HG03196 (cell line): ENCODE measurements at regions not wholly inside any gene's neighbourhood (a gene's known extent, or its start where the extent isn't known, plus 50 kb on each side); places are given as distances from the start of the nearest gene placed in this dataset.
"Not testable (repeated sequence)": the region's sequence is repeated elsewhere in the genome, so short reads cannot be mapped to it uniquely, and the experiment has no call there.

Experiments
- ATAC-seq: cut with Tn5 transposase; IDR thresholded peaks from one replicate; pipeline ENCODE4 v1.9.1; 2021; ENCODE audit not compliant: unreplicated experiment

DNA sequence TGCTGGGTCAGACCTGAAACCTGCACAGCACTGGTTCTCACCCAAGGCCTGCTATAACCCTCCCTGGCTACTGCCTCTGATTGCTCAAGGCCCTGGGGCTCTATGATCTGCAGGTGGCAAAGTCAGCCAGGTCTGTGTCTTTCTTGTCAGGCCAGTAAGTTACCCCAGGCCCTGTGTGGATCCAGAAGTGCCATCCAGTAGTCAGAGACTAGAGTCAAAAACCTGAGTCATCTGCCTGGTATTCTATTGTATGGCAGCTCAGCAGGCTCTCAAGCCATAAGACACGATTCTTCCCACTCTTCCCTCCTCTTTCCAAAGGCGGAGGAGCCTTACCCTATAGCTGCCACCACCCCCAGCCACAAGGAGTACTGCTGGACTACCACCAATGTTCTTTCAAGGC, 593.0 kb downstream of the FRK start:
- no peak for ATAC-seq

DNA sequence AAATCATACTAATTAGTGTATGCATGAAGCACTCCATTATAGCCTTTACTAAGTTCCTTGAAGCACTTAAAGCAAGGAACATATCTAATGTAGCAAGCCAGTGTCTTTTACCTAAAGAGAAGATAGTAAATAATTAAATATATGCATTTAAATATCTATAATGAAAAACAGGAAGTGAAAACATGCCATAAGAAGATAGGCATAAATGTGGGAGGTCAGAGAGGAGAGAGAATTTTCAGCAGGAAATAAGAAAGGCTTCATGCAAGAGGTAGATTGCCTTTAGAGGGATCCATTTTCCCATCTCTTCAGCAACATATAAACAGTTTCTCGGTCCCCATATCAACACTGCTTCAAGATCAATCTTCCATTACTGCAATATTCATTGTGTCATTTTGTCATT, 599.8 kb downstream of the FRK start:
- no peak for ATAC-seq

DNA sequence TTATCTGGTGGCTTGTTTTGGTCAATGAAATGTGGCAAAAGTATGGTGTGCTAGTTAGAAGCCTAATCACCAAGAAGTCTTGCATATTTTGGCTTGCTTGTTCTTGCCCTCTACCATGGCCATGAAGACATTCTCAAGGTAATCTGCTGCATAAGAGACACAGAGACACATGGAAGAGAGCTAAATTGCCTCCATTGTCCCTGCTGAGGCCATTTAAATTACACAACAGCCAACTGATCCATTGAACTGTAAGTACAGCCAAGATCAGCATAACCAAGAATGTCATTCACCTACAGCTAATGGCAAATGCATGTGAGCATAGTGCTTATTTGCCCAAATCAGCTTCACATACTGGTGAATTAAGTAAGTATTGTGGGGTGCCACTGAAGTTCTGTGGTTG, 603.8 kb downstream of the FRK start:
- ATAC-seq: no peak

DNA sequence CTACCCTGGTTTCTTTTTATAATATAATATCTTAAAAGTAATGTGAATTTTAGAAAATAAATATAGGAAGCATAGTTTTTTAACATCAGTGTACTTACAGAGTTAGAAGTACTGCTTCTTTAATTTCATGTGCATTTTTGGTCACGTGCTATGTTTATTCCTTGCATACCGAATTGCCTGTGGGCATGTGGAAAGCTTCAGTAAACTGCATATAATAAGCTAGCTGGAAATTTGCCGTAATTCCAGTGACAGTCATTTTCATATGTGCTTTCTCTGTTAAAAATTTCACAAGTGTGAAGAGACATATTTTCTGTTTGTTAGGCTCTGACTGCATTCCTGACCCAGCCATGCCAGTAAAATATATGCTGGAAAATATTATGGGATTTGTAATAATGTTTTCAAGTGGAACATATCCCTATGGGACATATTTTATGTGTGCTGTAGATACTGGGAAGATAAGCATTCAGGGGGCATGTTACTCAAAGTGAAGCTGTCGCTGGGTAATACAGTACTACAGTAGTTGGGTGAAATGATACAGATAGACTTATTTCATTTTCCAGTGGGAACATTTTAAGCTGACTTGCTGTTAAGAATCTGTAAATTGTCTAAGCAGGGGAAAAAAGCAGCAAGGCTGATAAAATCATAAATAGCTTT, 616.7 kb downstream of the FRK start:
- no peak for ATAC-seq

DNA sequence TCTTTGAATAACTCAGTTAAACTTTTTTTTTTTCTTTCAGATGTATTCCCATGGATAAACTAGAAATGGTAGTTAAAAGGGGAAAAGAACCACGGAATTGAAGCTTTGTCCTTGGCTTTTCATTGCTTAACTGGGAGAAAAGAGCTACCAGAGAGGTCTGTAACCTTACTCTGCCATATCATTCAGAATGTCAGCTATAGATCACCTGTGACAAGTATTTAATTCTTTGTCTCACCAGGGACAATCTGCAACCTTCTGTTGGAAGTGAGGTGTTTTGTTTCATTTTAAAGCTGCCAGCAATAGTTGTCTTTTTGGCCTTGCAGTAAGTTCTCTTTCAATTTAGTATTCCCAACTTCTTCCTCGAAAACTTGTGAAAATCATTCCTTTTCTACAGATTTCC, 618.4 kb downstream of the FRK start:
- ATAC-seq: no peak

DNA sequence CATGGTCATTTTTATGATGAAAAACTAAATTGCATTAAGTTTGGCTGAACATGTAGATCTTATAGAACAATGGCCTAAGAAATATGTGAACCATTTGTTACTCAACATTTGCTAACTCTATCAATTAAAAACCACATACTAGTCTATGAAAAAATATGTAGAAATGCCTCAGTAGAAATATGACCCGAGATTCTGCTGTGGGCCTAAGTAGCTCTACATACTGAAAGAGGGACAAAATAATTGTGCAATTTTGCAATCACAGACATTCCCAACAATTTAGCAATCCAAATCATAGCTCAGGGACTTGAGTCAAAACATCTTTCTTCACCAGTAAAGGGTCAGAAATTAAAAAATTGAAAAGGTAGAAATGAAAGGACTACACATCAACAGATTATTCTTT, 619.0 kb downstream of the FRK start:
- ATAC-seq: no peak

DNA sequence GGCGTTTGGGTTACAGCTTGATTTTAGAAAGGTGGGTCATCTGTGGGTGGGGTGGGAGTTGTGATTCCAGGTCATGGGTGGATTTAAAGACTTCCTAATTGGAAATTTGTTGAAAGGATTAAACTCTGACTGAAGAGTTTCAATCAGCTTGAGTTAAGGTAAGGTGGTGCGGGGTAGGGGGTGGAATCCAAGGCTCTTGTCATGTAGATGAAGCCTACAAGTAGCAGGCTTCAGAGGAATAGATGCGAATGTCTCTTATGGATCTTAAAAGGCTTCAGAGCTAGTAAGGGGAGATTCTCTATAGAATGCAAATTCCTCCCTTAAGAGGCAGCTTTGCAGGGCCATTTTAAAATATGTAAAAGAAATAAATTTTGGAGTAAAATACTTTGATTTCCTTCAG, 645.3 kb downstream of the FRK start:
- ATAC-seq: no peak

DNA sequence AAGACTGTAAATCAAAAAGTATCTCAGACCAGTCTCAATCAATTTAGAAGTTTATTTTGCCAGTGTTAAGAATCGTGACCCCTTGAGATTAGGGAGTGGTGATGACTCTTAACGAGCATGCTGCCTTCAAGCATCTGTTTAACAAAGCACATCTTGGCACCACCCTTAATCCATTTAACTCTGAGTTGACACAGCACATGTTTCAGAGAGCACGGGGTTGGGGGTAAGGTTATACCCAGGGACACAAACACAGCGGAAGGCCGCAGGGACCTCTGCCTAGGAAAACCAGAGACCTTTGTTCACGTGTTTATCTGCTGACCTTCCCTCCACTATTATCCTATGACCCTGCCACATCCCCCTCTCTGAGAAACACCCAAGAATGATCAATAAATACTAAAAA, 645.8 kb downstream of the FRK start:
- ATAC-seq: not testable (repeated sequence)

DNA sequence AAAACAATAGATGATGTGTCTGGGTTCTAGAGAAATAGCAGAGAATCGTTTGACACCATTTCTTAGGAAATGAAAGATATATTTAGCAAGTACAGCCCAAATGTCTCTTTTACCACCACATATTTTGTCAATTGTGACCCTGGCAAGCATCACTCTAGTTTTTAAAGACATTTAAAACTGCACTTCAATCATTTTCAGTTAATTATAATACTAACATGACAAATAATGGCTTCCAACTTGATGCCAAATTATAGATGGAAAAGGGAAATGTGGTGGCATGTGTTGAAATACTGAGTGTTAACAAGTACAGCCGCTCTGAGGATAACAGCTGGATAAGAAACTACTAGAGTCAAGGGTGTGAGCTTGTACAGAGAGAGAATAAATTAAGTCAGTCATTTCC, 648.9 kb downstream of the FRK start:
- no peak for ATAC-seq

DNA sequence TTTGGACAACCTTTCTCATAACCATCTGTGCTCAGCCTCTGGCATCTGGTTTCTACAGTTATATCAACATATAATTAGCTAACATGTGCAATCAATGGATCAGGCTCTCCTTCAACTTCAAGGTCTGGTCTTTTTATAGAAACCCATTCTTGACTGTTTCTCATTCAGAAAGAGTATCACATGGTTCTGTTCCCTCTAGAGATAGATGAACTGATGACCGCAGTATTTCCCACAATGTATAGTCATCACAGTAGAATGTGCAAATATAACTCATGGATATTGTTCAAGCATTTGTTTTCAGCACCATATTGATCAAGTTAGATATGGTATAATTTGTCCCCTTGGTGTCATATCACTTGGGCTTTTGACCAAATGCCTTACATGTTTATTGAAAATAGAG, 656.2 kb downstream of the FRK start:
- no peak for ATAC-seq

DNA sequence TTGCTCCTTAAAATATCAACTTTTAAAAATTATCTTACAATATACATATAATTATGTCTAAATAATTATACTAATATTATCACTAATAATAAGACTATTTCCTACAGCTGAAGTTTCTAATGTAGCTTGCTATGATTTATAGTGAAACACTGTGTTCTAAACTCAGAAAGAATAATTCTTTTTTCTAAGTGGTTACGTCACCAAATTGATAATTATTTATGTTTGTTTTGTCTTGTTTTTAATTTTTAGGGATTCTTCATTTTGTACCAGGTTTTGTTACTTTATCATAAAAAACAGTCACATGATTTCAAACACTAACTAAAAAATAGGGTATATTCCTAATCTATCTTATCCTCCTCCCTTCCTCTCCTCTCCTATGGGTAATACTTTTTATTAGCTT, 662.1 kb downstream of the FRK start:
- no peak for ATAC-seq

DNA sequence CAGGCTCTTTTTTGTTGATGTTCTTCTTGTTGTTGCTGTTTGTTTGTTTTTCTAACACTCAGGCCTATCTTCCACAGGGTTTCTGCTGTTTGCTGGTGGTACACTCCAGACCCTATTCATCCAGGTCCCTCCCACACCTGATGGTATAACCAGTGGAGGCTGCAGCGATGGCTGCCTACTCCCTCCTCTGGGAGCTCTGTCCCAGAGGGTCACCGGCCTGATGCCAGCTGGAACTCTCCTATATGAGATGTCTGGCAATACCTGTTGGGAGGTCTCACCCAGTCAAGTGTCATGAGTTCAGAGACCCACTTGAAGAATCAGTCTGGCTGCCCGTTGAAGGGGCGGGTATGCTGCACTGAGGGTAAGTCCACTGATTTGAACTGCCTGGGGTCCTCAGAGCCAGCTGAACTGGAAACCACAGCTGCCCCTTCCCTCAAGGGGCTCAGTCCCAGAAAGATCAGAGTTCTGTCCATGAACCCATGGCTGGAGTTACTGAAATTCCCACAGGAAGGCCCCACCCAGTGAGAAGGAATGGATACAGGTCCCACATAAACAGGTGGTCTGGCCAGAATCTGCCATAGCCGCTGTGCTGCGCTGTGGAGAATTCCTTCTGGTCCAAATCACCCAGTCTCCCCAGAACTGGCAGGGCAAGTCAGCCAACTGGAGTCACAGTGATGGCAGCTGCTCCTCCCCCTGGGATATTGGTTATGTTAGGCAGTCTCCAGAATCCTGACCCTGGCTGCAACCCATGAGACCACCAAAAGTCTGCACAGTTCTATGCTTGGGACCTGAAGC, 664.4 kb downstream of the FRK start:
- no peak for ATAC-seq

DNA sequence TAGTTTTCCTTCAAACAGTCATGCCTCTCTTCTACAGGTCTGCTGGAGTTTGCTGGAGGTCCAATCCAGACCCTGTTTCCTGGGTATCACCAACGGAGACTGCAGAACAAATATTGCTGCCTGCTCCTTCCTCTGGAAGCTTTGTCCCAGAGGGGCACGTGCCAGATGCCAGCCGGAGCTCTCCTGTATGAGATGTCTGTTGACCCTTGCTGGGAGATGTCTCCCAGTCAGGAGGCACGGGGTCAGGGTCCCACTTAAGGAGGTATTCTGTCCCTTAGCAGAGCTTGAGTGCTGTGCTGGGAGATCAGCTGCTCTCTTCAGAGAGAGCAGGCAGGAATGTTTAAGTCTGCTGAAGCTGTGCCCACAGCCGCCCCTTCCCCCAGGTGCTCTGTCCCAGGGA, 666.9 kb downstream of the FRK start:
- ATAC-seq: no peak

DNA sequence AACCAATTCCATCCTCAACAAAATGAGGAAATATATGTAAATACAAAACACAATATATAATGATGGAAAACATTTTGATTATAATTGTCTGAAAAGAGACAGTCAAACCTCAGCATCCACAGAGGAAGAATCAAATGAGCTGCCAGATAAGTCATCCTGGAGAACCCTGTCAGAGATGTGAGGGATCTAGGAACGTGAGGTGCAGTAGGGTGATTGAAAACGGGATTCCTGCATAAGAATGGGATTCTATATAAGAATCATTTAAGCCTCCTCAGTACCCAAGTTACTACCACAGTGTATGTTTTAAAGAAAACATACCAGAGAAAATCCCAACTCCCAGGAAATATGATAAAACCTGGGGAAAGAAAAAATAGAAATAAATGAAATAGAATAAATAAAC, 690.5 kb downstream of the FRK start:
- no peak for ATAC-seq

DNA sequence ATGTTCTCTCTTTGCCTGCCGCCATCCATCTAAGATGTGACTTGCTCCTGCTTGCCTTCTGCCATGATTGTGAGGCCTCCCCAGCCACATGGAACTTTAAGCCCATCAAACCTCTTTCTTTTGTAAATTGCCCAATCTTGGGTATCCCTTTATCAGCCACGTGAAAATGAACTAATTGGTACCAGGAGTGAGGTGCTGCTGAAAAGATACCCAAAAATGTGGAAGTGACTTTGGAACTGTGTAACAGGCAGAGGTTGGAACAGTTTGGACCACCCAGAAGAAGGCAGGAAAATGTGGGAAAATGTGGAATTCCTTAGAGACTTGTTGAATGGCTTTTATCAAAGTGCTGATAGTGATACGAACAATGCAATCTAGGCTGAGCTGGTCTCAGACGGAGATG, 694.9 kb downstream of the FRK start:
- ATAC-seq: no peak

DNA sequence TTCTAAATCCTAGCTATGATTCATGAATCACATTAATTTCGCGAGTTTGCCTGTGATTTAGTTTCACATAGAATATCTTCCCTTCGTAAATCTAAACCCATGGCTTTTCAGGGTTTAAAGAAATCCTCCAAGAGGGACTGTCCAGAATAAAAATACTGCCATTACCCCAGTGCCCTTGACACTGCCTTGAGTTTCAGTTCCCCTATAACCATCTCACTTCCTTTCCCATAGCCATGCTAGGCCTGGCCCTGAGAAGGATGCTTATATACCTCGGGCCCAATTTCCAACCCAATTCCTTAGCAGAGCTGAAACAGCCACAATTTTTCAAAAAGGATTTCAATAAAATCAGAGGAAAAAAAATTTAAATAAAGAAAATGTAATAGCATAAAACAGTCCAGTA, 697.3 kb downstream of the FRK start:
- peak; percentile 84 for ATAC-seq

DNA sequence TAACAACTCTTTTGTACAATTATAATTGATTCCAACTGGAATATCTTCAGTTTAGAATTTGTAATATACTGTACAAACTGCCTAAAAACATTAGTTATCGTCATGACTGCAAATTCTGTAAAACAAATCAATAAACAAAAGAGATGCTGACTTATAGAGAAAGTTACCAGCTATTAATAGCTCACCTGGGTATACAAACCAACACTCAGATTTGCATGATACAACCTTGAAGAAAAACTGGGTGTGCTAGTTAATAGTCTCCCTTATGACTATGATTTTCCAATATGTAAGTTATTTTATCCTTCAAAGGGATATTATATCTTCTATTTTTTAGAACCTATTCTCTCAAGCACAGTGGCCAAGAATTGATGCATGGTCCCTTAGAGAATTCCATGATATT, 698.5 kb downstream of the FRK start:
- ATAC-seq: no peak

DNA sequence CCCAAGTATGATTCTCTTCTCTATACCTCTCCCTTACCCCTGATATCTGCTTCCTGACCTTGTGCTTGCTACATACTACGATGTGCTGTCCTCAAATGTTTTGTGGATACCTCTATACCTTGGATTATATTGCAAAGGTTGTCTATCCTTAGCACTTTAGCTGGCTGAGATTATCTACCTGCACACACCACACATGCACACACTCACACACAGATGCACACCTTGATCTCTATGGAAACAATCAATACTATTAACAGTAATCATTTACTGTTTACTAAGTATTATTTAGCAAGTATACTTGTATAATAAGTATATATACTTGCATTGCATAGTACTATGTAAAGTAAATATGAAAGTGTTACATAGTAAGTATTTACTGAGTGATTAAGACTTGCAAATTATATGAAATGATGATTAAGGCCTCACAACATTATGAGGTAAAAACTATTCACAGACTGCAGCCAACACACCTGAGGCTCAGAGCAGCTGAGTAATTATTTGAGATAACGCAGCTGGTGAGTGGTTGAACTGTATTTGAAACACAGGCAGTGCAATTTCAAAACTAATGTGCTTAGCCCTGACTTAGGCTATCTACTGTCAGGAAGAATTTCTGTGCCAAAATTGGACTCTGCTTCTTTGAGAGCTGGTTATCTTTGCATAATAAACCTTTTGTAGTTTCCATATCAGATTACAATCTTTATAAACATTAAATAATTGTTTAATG, 699.9 kb downstream of the FRK start:
- ATAC-seq: no peak

DNA sequence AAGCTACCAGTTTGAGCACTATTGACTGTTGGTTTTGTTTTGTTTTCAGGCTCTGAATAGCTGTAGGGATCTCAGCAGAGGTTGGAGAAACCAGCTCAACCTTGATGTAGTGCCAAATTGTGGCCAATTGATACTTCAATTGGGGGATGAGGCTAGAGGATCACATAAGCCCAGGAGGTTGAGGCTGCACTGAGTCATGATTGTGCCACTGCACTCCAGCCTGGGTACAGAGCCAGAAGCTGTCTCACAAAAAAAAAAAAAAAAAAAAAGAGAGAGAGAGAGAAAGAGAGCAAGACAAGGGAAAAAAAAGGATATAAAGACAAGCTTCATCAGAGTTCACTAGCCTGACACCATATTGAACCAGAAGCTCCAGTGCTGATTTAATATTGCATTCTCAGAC, 702.1 kb downstream of the FRK start:
- ATAC-seq: no peak

DNA sequence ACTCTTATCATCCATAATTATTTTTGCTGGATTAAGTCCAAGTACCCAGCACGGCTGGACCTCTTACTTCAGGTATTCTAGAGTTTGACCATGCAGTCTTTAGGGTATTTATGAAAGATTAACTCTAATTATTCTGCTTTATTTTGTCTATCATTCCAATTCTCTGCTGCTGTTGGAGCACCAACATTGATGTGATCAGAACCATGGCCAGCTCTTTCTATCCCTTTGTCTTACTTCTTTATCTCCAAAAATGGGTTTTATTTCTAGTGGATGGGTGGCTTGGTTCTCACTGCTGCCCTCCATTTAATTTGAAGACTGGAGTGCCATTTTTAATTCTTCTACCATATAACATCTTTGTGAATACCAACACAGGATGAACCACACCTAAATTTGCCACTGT, 704.3 kb downstream of the FRK start:
- ATAC-seq: no peak

DNA sequence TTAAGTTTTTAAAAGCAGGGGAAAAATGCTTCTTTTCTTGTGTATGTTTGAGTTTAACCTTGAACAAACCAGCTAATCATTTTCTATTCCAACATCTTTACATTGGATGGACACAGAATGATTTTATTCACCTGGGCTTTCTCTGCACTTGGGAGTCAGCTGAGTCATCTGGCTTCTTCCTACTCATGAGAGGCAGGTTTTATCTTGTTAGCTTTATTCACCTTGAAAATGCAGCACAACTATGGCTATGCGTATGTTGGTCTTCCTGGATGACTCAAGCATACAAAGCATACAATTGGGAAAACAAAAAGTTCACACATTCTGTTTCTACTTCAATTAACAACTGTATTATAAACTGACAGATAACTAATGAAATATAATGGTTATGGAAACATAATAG, 737.7 kb downstream of the FRK start:
- ATAC-seq: no peak

DNA sequence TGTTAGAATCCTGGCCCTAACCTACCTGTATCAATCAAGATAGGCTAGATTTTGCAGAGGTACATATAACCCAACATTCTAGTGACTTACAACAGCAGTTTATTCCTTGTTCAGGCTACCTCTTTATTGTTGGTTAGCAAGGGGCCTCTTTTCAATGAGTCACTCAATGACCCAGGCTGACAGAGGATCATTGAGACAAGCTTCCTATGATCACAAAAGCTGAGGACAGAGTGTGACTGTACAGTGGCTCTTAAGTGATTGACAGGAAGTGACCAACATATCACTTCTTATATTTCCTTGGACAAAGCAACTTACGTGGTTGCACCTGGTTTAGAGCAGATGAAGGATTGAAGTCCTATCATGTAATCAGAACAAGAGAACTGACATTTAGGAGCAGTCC, 740.9 kb downstream of the FRK start:
- no peak for ATAC-seq
